A549 (cell line): ENCODE measurements at regions not wholly inside any gene's neighbourhood (a gene's known extent, or its start where the extent isn't known, plus 50 kb on each side); places are given as distances from the start of the nearest gene placed in this dataset.

Source experiments
- ATAC-seq, 2 experiments: fragments of 200-7000 bp in 1 of 2; fragments of >200 bp in 1 of 2; cut with Nextera tagmentation in 1 of 2; cut with Tn5 transposase in 1 of 2; 3 replicates each; pipeline versions ENCODE4 v1.8.0 to v1.9.1; 2018 to 2020; ENCODE audit warnings: mild to moderate bottlenecking in 1 of 2, moderate library complexity in 1 of 2
- CTCF ChIA-PET: fragments of 300-600 bp; sonication (Branson Sonifier 250); formaldehyde crosslinking; extraction: SDS; loops from one replicate; lab custom pipeline; 2021; ENCODE audit warnings: antibody characterized with exemption, inconsistent platforms; lab: Yijun Ruan, JAX
- POLR2A ChIA-PET: fragments of 350-600 bp; formaldehyde crosslinking; extraction: SDS; loops from one replicate; lab custom pipeline; 2021; ENCODE audit warnings: antibody characterized with exemption, inconsistent platforms; lab: Yijun Ruan, JAX
- DNase-seq, 2 experiments: peaks; one replicate each; pipeline versions ENCODE4 v3.0.0 to v3.0.0-alpha.2; 2011 to 2016; ENCODE audit warnings: low read depth in 1 of 2, low spot score in 1 of 2
- FAIRE-seq: peaks from 2 replicates; lab custom pipeline; 2011; peaks lifted over from hg19 to GRCh38; lab: Jason Lieb, UNC
- H3K27ac ChIP-seq, 2 experiments: fragments of >200 bp; sonication (Bioruptor Twin); formaldehyde crosslinking; 3 replicates each; pipeline ENCODE4 v1.5.1; 2016 to 2017
- H3K4me1 ChIP-seq: fragments of >200 bp; sonication (Bioruptor Twin); formaldehyde crosslinking; 3 replicates; pipeline ENCODE4 v1.6.1; 2016
- H3K4me2 ChIP-seq: fragments of >200 bp; sonication (Bioruptor Twin); formaldehyde crosslinking; 3 replicates; pipeline ENCODE4 v1.6.1; 2016
- H3K4me3 ChIP-seq: fragments of >200 bp; sonication (Bioruptor Twin); formaldehyde crosslinking; 3 replicates; pipeline ENCODE4 v1.5.1; 2016
- H3K9me3 ChIP-seq: fragments of >200 bp; sonication (Bioruptor Twin); formaldehyde crosslinking; 3 replicates; pipeline ENCODE4 v1.6.1; 2016
- CBX2 ChIP-seq: fragments of 200-600 bp; sonication (generic); IDR thresholded peaks from 2 replicates; pipeline ENCODE4 v1.6.1; 2016; ENCODE audit warnings: low read depth, mild to moderate bottlenecking, borderline replicate concordance
- CBX8 ChIP-seq: fragments of 200-600 bp; sonication (generic); IDR thresholded peaks from 2 replicates; pipeline ENCODE4 v1.6.1; 2016
- CHD2 ChIP-seq: fragments of 150-350 bp; IDR thresholded peaks from 2 replicates; pipeline ENCODE4 v1.6.1; 2014; ENCODE audit warnings: low read length; ENCODE audit not compliant: partially characterized antibody
- CHD4 ChIP-seq: fragments of 200-600 bp; sonication (generic); IDR thresholded peaks from 2 replicates; pipeline ENCODE4 v1.6.1; 2016; ENCODE audit warnings: antibody characterized with exemption, mild to moderate bottlenecking, borderline replicate concordance
- EHMT2 ChIP-seq: fragments of 200-600 bp; sonication (generic); IDR thresholded peaks from 2 replicates; pipeline ENCODE4 v1.6.1; 2016; ENCODE audit warnings: antibody characterized with exemption, low read depth, mild to moderate bottlenecking, moderate library complexity
- ESRRA ChIP-seq: fragments of 150-350 bp; IDR thresholded peaks from 2 replicates; pipeline ENCODE4 v1.6.1; 2014; ENCODE audit warnings: mild to moderate bottlenecking, low read length, borderline replicate concordance
- FOSL2 ChIP-seq, 2 experiments: fragments of 450-650 bp in 1 of 2; fragments of >200 bp in 1 of 2; sonication (Bioruptor Twin) in 1 of 2; formaldehyde crosslinking; IDR thresholded peaks; 2 replicates each; pipeline versions ENCODE4 v1.5.0 to v1.6.1; 2016 to 2020; ENCODE audit warnings: mild to moderate bottlenecking in 1 of 2, moderate library complexity in 1 of 2
- FOXS1 ChIP-seq: fragments of 250-450 bp; sonication (Bioruptor Pico); IDR thresholded peaks from 2 replicates; pipeline ENCODE4 v1.5.0; 2020; ENCODE audit warnings: mild to moderate bottlenecking, moderate library complexity
- HOXA7 ChIP-seq: fragments of 250-450 bp; sonication (Bioruptor Pico); IDR thresholded peaks from 2 replicates; pipeline ENCODE4 v1.5.0; 2020; ENCODE audit warnings: mild to moderate bottlenecking, moderate library complexity
- HOXB5 ChIP-seq: fragments of 250-450 bp; sonication (Bioruptor Pico); IDR thresholded peaks from 2 replicates; pipeline ENCODE4 v1.5.0; 2020; ENCODE audit warnings: mild to moderate bottlenecking, moderate library complexity
- JUN ChIP-seq, 2 experiments: fragments of >200 bp; sonication (Bioruptor Twin); formaldehyde crosslinking; IDR thresholded peaks; 2 replicates in 1 of 2; 3 replicates in 1 of 2; pipeline ENCODE4 v1.6.1; 2016 to 2017
- JUNB ChIP-seq: fragments of >200 bp; sonication (Bioruptor Twin); formaldehyde crosslinking; IDR thresholded peaks from 2 replicates; pipeline ENCODE4 v1.6.1; 2016
- KDM1A ChIP-seq: fragments of 200-600 bp; sonication (generic); IDR thresholded peaks from 2 replicates; pipeline ENCODE4 v1.6.1; 2016; ENCODE audit warnings: low read depth, mild to moderate bottlenecking
- KDM5A ChIP-seq: fragments of 200-600 bp; sonication (generic); IDR thresholded peaks from 2 replicates; pipeline ENCODE4 v1.6.1; 2016; ENCODE audit warnings: antibody characterized with exemption, mild to moderate bottlenecking
- MAFK ChIP-seq: fragments of 450-650 bp; IDR thresholded peaks from 2 replicates; pipeline ENCODE4 v1.6.1; 2014; ENCODE audit not compliant: partially characterized antibody
- MAZ ChIP-seq: fragments of 150-350 bp; IDR thresholded peaks from 2 replicates; pipeline ENCODE4 v1.6.1; 2014; ENCODE audit warnings: antibody characterized with exemption, low read depth, low read length, borderline replicate concordance
- MYC ChIP-seq: IDR thresholded peaks from 2 replicates; pipeline ENCODE4 v1.6.1; 2012; ENCODE audit warnings: mild to moderate bottlenecking, inconsistent platforms, low read length, improper control_type of control experiment, borderline replicate concordance
- NFE2L2 ChIP-seq: fragments of 150-350 bp; conservative IDR thresholded peaks from 2 replicates; pipeline ENCODE4 v1.6.1; 2014; ENCODE audit warnings: low read length
- NPAS2 ChIP-seq: fragments of 250-450 bp; sonication (Bioruptor Pico); IDR thresholded peaks from 2 replicates; pipeline ENCODE4 v1.8.0; 2022; ENCODE audit warnings: mild to moderate bottlenecking, moderate library complexity, borderline replicate concordance
- RAD21 ChIP-seq, 2 experiments: fragments of >200 bp in 1 of 2; sonication (Bioruptor Twin) in 1 of 2; formaldehyde crosslinking in 1 of 2; IDR thresholded peaks in 1 of 2; conservative IDR thresholded peaks in 1 of 2; 2 replicates in 1 of 2; 3 replicates in 1 of 2; pipeline ENCODE4 v1.6.1; 2012 to 2018; ENCODE audit warnings: inconsistent platforms in 1 of 2
- RARB ChIP-seq: fragments of 250-450 bp; sonication (Bioruptor Pico); IDR thresholded peaks from 2 replicates; pipeline ENCODE4 v1.8.0; 2021; ENCODE audit warnings: mild to moderate bottlenecking, moderate library complexity
- RCOR1 ChIP-seq: fragments of 150-350 bp; IDR thresholded peaks from 2 replicates; pipeline ENCODE4 v1.6.1; 2014; ENCODE audit warnings: antibody characterized with exemption, low read length, low read depth
- RFX5 ChIP-seq: fragments of 450-650 bp; IDR thresholded peaks from 2 replicates; pipeline ENCODE4 v1.7.1; 2014; ENCODE audit warnings: antibody characterized with exemption, mild to moderate bottlenecking, moderate library complexity
- SMC3 ChIP-seq: fragments of >200 bp; sonication (Bioruptor Twin); formaldehyde crosslinking; IDR thresholded peaks from 3 replicates; pipeline ENCODE4 v1.6.1; 2018; ENCODE audit warnings: inconsistent platforms
- SREBF2 ChIP-seq: fragments of 450-650 bp; IDR thresholded peaks from 2 replicates; pipeline ENCODE4 v1.6.1; 2014; ENCODE audit warnings: mild to moderate bottlenecking, moderate library complexity
- TP53 ChIP-seq: fragments of 250-450 bp; sonication (Bioruptor Pico); IDR thresholded peaks from 2 replicates; pipeline ENCODE4 v1.5.0; 2021; ENCODE audit warnings: mild to moderate bottlenecking, moderate library complexity
- ZC3H11A ChIP-seq: fragments of 450-650 bp; IDR thresholded peaks from 2 replicates; pipeline ENCODE4 v1.6.1; 2014; ENCODE audit warnings: antibody characterized with exemption, mild to moderate bottlenecking
- ZFP36 ChIP-seq: fragments of 450-650 bp; IDR thresholded peaks from 2 replicates; pipeline ENCODE4 v1.6.1; 2014; ENCODE audit warnings: borderline replicate concordance; ENCODE audit not compliant: partially characterized antibody
- ZNF302 ChIP-seq: fragments of 250-450 bp; sonication (Bioruptor Pico); IDR thresholded peaks from 2 replicates; pipeline ENCODE4 v1.9.0; 2021; ENCODE audit warnings: inconsistent platforms, mild to moderate bottlenecking, moderate library complexity
- ZSCAN20 ChIP-seq: fragments of 250-450 bp; sonication (Bioruptor Pico); IDR thresholded peaks from 2 replicates; pipeline ENCODE4 v1.8.0; 2022; ENCODE audit warnings: mild to moderate bottlenecking, moderate library complexity
- WGBS: methylation state at CpG from one replicate; pipeline ENCODE4 v1.1.6; 2017; ENCODE audit errors: missing lambda C conversion rate; 5-methylcytosine and 5-hydroxymethylcytosine counted together
- TF ChIP-seq, protein P1 (sequence below): IDR thresholded peaks from 2 replicates; pipeline ENCODE4 v1.6.1; 2012; ENCODE audit warnings: low read depth, borderline replicate concordance

DNA sequence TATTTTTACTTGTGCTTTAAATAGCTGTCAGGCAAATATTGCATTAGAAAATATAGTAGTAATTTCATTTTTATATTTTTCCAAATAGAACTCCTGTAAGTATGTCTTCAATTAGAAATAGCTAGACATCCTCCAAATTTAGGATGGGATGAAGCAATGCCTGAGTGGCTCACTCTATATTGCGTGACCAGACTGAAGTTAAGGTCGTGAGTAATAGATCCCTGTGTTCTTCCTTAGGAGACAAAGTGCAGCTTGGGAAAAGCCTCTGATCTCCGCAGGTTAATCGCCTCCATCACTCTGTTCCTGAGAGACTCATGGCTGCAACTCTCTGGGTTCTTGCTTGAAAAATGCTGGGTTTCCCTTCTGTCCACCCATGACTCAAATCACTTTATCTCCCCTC lies 484.8 kb upstream of the ANKRD30A start (continued):
- TF ChIP-seq EHMT2 = no peak
- no peak for TF ChIP-seq MAFK

DNA sequence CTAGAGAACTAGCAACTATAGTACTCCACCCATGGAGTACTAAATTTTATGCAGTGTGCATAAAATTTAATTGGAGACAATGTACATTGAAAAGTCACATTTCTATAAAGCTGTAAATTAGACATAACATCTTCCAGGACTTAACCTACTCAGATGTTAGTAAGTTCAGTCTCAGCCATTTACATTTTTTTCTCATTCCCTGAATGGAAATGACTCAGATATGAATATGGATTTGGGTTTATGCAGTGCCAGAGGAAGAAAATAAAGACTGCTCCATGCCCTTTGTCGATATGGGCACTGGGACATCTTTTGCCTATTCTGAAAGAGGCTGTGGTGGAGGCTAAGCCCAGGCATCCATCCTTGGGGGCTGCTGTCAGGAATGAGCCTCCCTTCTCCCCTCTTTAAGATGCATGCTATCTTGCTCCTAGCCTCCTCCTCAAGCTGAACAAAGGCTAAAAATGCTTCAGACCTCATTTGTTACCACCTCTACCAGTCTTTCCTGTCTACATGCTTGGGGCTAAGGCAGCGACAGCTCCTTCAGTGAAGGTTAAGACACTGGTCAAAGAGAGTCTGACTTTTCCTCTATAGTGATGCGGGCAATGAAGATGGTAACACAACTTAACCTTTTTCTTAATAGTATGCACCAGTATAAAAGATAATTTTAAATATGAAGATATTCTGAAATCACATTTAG lies 486.8 kb upstream of the ANKRD30A start:
- no peak for TF ChIP-seq MAZ
- TF ChIP-seq ZSCAN20 = no peak
- TF ChIP-seq ZC3H11A = no peak
- TF ChIP-seq, all 56 proteins: peak for 0
- H3K27ac ChIP-seq = no peak overlapping the region

DNA sequence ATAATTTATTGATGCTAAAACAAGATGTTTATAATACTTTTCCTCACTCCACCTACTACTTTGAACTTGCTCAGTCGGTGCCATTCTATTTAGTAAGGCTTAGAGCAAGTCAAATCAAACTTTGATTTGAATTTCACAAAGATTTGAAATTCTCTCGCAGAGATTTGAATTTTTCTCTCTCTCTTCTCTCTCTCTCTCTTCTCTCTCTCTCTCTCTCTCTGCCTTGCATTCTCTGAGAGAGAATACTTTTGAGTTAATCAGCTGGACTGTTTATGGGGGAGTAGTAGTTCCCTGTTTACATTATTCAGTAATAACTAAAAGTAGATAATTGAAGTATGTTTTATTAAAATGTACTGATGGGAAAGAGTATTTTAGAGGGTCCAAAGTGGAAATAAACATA lies 488.5 kb upstream of the ANKRD30A start:
- FAIRE-seq = no peak
- ChIA-PET CTCF (no interaction called here), POLR2A (no interaction called here)
- no peak for DNase-seq
- 31% methylated on average over 2 of the region's 2 CpGs for WGBS
- Histone ChIP-seq H3K4me3 (no peak overlapping the region), H3K4me2 (no peak overlapping the region; the same call in 2 of the 3 replicates), H3K27ac (no peak overlapping the region), H3K4me1 (no peaks in the 10 kb centered on the region), H3K9me3 (no peaks in the 10 kb centered on the region)
- TF ChIP-seq JUNB = no peak
- no peak for TF ChIP-seq HOXB5
- TF ChIP-seq CHD2 = no peak
- no peak for TF ChIP-seq CBX2
- TF ChIP-seq, protein P1, sequence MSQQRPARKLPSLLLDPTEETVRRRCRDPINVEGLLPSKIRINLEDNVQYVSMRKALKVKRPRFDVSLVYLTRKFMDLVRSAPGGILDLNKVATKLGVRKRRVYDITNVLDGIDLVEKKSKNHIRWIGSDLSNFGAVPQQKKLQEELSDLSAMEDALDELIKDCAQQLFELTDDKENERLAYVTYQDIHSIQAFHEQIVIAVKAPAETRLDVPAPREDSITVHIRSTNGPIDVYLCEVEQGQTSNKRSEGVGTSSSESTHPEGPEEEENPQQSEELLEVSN = no peak
- no peak for TF ChIP-seq NPAS2 (CRISPR knock-in tag)
- TF ChIP-seq MAFK = no peak
- TF ChIP-seq CBX8 = no peak
- TF ChIP-seq FOXS1 (CRISPR knock-in tag) = no peak
- no peak for TF ChIP-seq SREBF2
- TF ChIP-seq RAD21 (conservative IDR thresholded peaks at IDR 0.05 in 1 of 2, IDR thresholded peaks at IDR 0.05 in 1 of 2) = no peak
- TF ChIP-seq ESRRA = no peak
- no peak for TF ChIP-seq KDM1A
- no peak for TF ChIP-seq RARB (CRISPR knock-in tag)
- no peak for TF ChIP-seq KDM5A
- ATAC-seq = no peak

More for the DNA sequence above, 486.8 kb upstream of the ANKRD30A start:
- ATAC-seq (no peak), FAIRE-seq (no peak), DNase-seq (no peak)
- Histone ChIP-seq H3K9me3 (no peaks in the 10 kb centered on the region), H3K4me3 (no peak overlapping the region), H3K4me2 (no peak overlapping the region), H3K4me1 (no peaks in the 10 kb centered on the region)
- POLR2A ChIA-PET = no interaction called here
- CTCF ChIA-PET = no interaction called here
- WGBS = 44% methylated on average over 3 of the region's 3 CpGs

DNA sequence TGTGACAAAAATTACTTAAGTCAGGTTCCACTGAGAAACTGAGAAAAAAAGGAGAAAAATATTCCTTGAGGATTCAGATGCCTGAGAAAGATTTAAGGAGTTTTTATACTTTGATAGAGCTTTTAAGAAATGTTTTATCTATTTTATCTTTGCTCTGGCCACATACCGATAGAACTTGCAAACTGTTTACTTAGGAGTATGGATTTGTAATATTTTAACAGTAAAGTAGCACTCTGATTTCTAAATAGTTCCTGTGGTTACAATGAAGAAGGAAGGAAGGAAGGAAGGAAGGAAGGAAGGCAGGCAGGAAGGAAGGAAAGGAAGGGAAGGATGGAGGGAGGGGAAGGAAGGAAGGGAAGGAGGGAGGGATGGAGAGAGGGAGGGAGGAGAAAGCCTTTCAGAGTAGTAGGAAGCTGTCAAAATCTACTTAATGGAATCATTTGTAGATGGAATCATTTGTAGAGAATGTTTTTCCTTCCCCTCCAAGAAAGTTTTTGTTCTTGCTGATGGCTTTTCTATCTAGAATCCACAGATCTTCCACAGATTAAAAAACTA lies 489.0 kb upstream of the ANKRD30A start:
- Histone ChIP-seq H3K4me2 (peak overlapping the region; percentile 25; the same call in 1 of the 3 replicates), H3K4me3 (no peak overlapping the region), H3K27ac (no peak overlapping the region), H3K4me1 (no peaks in the 10 kb centered on the region), H3K9me3 (no peaks in the 10 kb centered on the region)
- 17% methylated on average over 1 of the region's 1 CpG for WGBS
- no peak for ATAC-seq
- no peak for DNase-seq
- TF ChIP-seq CBX8 = no peak
- TF ChIP-seq FOSL2 (IDR thresholded peaks at IDR 0.05) = no peak
- TF ChIP-seq FOSL2 (CRISPR knock-in tag; IDR thresholded peaks at IDR 0.05) = no peak
- no peak for TF ChIP-seq TP53
- TF ChIP-seq, protein P1 = no peak
- no peak for TF ChIP-seq ZFP36
- no peak for TF ChIP-seq ZSCAN20
- no peak for TF ChIP-seq CBX2
- TF ChIP-seq NFE2L2 = no peak
- no peak for TF ChIP-seq SMC3
- no peak for TF ChIP-seq JUNB
- no peak for TF ChIP-seq ESRRA
- TF ChIP-seq JUN (IDR thresholded peaks at IDR 0.05) = no peak
- TF ChIP-seq HOXB5 = no peak
- no peak for TF ChIP-seq ZNF302 (CRISPR knock-in tag)
- no peak for TF ChIP-seq CHD4
- TF ChIP-seq HOXA7 (CRISPR knock-in tag) = no peak
- no peak for TF ChIP-seq NPAS2 (CRISPR knock-in tag)
- no peak for TF ChIP-seq MYC
- no peak for TF ChIP-seq RFX5
- TF ChIP-seq RCOR1 = no peak
- POLR2A ChIA-PET = no interaction called here
- CTCF ChIA-PET = interaction anchor here (1.5 kb wide), 1 partner anchor 11 kb away, joined by 3 read pairs; no protein-coding TSS in a partner anchor
- FAIRE-seq = no peak
